ENCODE measurements at regions not wholly inside any gene's neighbourhood (a gene's known extent, or its start where the extent isn't known, plus 50 kb on each side); places are given as distances from the start of the nearest gene placed in this dataset.

- no peaks in the 10 kb centered on the region for H3K79me2 ChIP-seq (ENCODE audit: insufficient read depth, low read length)
- H3K4me2 ChIP-seq (ENCODE audit: low read length) = no peak overlapping the region
- H3K27ac ChIP-seq (ENCODE audit: low read depth, low read length) = no peak overlapping the region
- DNase-seq (ENCODE audit: low read depth, low spot score) (no peak), ATAC-seq (no peak)
- ChIA-PET CTCF (no interaction called here), RAD21 (ENCODE audit: low non-redundant PET in 1 of 2, low total read pairs in 2 of 2, uncharacterized antibody in 2 of 2, unreplicated experiment in 2 of 2) (no interaction called here), POLR2A (no interaction called here)
- no peaks in the 10 kb centered on the region for H3K9me2 ChIP-seq (ENCODE audit: insufficient read depth)
- H2AFZ ChIP-seq (ENCODE audit: low read depth, low read length, poor library complexity, severe bottlenecking) = no peak overlapping the region
- no peaks in the 10 kb centered on the region for H4K20me1 ChIP-seq (ENCODE audit: insufficient read depth)
- no TSS peak for BruUV-seq (replicated peaks)
- intact Hi-C loops (cut with micrococcal nuclease) = no loop called here
- H3K9me3 ChIP-seq (ENCODE audit: control insufficient read depth in 1 of 2, insufficient read depth in 1 of 2, low read depth in 1 of 2, low read length in 2 of 2) = peaks cover 0 to 10% of the 10 kb centered on the region in 2 experiments; a peak in 1 of 4 replicates
- no peak overlapping the region for H3K4me3 ChIP-seq (replicated peaks in 1 of 2; ENCODE audit: low read depth in 1 of 2, low read length in 2 of 2)
- no peaks in the 10 kb centered on the region for H3K36me3 ChIP-seq (ENCODE audit: control insufficient read depth in 1 of 2, insufficient read depth in 2 of 2, low read length in 2 of 2)
- H3K27me3 ChIP-seq (ENCODE audit: insufficient read depth, low read length) = no peaks in the 10 kb centered on the region
- H3K4me1 ChIP-seq (ENCODE audit: control insufficient read depth in 1 of 2, insufficient read depth in 2 of 2, low read length in 2 of 2) = no peaks in the 10 kb centered on the region
- TF ChIP-seq EZH2 (IDR thresholded peaks at IDR 0.05) (no peak), EZH2phosphoT487 (IDR thresholded peaks at IDR 0.05; ENCODE audit: borderline replicate concordance) (no peak)
- no peak overlapping the region for H3K9ac ChIP-seq (ENCODE audit: low read length)
Measured at GRCh38 chr6:164214066-164214465, 799.5 kb downstream of the QKI start.

GRCh38 chr6:164211254-164211653 lies 796.7 kb downstream of the QKI start:
- Histone ChIP-seq H3K4me3 (replicated peaks in 1 of 2; ENCODE audit: low read depth in 1 of 2, low read length in 2 of 2) (no peak overlapping the region), H2AFZ (ENCODE audit: low read depth, low read length, poor library complexity, severe bottlenecking) (no peak overlapping the region), H3K27ac (ENCODE audit: low read depth, low read length) (no peak overlapping the region), H3K9me3 (ENCODE audit: control insufficient read depth in 1 of 2, insufficient read depth in 1 of 2, low read depth in 1 of 2, low read length in 2 of 2) (peaks cover 0 to 11% of the 10 kb centered on the region in 2 experiments; a peak in 1 of 4 replicates), H3K36me3 (ENCODE audit: control insufficient read depth in 1 of 2, insufficient read depth in 2 of 2, low read length in 2 of 2) (no peaks in the 10 kb centered on the region), H3K79me2 (ENCODE audit: insufficient read depth, low read length) (no peaks in the 10 kb centered on the region), H4K20me1 (ENCODE audit: insufficient read depth) (no peaks in the 10 kb centered on the region), H3K27me3 (ENCODE audit: insufficient read depth, low read length) (no peaks in the 10 kb centered on the region), H3K4me1 (ENCODE audit: control insufficient read depth in 1 of 2, insufficient read depth in 2 of 2, low read length in 2 of 2) (no peaks in the 10 kb centered on the region), H3K9me2 (ENCODE audit: insufficient read depth) (no peaks in the 10 kb centered on the region), H3K4me2 (ENCODE audit: low read length) (no peak overlapping the region), H3K9ac (ENCODE audit: low read length) (no peak overlapping the region)
- RAD21 ChIA-PET (ENCODE audit: low non-redundant PET in 1 of 2, low total read pairs in 2 of 2, uncharacterized antibody in 2 of 2, unreplicated experiment in 2 of 2) = no interaction called here
- no peak for DNase-seq (ENCODE audit: low read depth, low spot score)
- intact Hi-C loops (cut with micrococcal nuclease) = no loop called here
- POLR2A ChIA-PET = no interaction called here
- BruUV-seq (replicated peaks) = no TSS peak
- no peak for ATAC-seq
- TF ChIP-seq CEBPB (IDR thresholded peaks at IDR 0.05; ENCODE audit: low read depth) (no peak), POLR2A (IDR thresholded peaks at IDR 0.05; ENCODE audit: borderline replicate concordance, extremely low read depth, insufficient read depth, insufficient read length) (no peak), ELF1 (IDR thresholded peaks at IDR 0.05; ENCODE audit: borderline replicate concordance, low read depth) (no peak), SRF (IDR thresholded peaks at IDR 0.05; ENCODE audit: low read depth) (no peak), SP1 (IDR thresholded peaks at IDR 0.05; ENCODE audit: low read depth) (no peak), ZFX (IDR thresholded peaks at IDR 0.05) (no peak), ZBTB33 (IDR thresholded peaks at IDR 0.05; ENCODE audit: extremely low read depth, insufficient replicate concordance, low read length) (no peak), ATF3 (IDR thresholded peaks at IDR 0.05) (no peak), EGR1 (IDR thresholded peaks at IDR 0.05; ENCODE audit: low read depth) (no peak), EZH2 (IDR thresholded peaks at IDR 0.05) (no peak), TCF7L2 (IDR thresholded peaks at IDR 0.05; ENCODE audit: borderline replicate concordance, extremely low read depth, insufficient read depth, insufficient read length) (no peak), CBX3 (IDR thresholded peaks at IDR 0.05; ENCODE audit: low read depth) (no peak), ZNF274 (IDR thresholded peaks at IDR 0.05; ENCODE audit: low read depth, low read length) (no peak), FOSL1 (IDR thresholded peaks at IDR 0.05; ENCODE audit: low read depth) (no peak), EZH2phosphoT487 (IDR thresholded peaks at IDR 0.05; ENCODE audit: borderline replicate concordance) (no peak), REST (IDR thresholded peaks at IDR 0.05; ENCODE audit: low read depth) (no peak)
- CTCF ChIA-PET = no interaction called here
